GM21737 (cell line): ENCODE measurements at regions not wholly inside any gene's neighbourhood (a gene's known extent, or its start where the extent isn't known, plus 50 kb on each side); places are given as distances from the start of the nearest gene placed in this dataset.

Experiments used
- ATAC-seq: cut with Tn5 transposase; IDR thresholded peaks from one replicate; pipeline ENCODE4 v1.9.1; 2021; ENCODE audit warnings: mild to moderate bottlenecking, moderate library complexity; ENCODE audit not compliant: unreplicated experiment

DNA sequence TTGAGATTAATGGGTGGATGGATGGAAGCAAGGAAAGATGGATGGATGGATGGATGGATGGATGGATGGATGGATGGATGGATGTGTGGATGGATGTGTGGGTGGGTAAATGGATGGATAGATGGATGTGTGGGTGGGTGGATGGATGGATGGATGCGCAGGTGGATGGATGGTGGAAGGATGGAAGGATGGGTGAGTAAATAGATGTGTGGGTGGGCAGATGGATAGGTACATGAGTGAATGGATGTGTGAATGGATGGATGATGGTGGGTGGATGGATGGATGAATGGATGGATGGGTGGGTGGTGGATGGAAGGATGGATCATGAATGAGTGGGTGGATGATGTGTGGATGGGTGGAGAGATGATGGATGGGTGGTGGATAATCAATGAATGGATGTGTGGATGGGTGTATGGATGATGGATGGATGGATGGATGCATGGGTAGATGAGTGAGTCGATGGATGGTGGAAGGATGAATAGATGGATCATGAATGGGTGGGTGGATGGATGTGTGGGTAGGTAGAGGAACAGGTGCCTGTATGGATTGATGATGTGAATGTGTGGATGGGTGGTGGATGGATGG is 375.2 kb downstream of the BRD1 start:
- ATAC-seq: no peak

DNA sequence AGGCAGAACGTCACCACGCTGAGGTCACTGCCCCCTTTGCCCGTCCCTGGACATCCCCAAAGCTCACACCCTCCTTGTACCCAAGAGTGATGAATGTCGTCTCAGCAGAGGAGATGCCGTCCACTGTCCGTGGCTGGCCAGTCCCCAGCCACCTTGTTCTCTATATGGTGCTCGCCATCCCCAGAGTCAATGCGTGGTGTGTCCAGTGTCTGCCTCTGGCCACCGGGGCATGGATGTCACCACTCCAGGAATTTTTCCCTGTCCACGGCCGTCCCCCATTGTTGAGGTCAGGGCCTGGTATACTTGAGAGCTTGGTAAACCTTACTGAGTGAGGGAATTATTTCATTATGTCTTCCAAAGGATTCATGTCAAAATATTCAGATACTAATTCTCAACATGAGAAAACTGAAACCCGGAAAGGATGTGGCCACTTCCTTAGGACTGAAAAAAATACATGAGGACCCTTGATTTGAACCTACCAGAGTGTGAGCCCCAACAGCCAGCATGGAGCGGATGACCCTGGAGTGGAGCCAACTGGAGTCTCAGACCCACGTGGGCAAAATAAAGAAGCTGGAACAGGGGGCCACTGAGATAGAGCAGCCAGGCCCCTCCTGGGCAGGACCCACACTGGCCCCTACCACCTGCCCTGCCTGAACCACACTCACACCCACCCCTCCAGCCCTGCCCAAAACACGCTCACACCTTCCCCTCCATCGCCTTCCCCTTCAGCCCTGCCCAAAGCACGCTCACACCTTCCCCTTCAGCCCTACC is 376.4 kb downstream of the BRD1 start:
- ATAC-seq: no peak

DNA sequence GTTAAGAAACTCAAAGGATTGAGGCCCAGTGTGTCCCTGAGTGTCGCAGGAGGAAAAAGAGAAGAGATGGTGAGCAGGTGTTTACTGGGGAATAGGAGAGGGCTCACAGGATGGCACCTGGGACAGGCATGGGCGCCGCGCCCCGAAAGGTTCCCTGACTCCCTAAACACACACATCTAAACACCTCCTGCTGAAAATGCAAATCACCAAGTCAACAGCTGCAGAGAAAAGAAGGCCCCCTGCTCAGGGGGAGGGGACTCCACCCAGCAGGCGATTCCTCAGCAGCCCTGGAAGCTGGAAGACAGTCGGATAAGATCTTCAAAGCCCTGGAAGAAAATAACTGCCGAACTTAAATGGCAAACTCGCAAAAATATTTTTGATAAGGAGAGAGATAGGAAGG is 377.2 kb downstream of the BRD1 start:
- ATAC-seq: no peak

DNA sequence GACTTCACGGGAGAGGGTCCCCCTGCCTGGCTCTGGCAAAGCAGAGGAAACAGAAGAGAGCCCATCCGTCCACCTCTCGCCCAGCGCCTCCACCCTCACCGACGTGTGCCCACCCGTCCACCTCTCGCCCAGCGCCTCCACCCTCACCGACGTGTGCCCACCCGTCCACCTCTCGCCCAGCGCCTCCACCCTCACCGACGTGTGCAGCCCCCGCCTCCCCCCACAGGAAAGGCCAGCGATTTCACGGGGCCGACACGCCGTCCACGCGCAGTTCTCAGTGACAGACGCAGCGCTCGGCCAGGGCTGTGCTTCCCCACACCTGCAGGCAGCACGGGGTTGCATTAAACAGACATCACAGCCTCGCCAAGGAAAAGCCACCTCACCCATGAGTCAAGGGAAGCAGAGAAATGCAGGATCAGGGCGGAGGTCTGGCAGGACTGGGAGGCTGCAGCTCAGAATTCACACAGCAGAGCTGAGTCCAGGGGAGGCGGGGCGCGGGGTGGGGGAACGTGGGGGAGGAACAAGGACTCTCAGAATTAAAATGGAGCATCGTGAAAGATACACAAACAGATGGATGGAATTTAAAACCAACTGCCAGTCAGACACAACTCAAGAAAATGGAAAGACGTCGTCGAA is 377.7 kb downstream of the BRD1 start:
- ATAC-seq: no peak

DNA sequence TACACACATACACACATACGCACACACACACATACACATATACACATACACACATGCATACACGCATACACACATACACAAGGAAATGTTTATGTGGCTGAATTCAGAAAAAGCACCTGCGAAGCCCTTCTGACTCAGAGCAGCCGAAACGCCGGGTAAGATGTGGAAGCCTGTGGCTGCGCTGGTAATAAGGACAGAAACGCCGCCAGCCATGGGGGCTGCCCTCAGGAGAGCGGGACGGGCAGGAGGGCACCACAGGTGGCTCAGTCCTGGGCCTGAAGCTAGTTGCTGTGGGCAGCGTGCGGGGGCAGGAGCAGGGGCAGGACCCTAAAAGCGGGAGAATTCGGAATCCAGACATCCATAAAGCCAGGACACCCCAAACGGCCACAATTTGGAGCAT is 378.3 kb downstream of the BRD1 start:
- ATAC-seq: no peak

DNA sequence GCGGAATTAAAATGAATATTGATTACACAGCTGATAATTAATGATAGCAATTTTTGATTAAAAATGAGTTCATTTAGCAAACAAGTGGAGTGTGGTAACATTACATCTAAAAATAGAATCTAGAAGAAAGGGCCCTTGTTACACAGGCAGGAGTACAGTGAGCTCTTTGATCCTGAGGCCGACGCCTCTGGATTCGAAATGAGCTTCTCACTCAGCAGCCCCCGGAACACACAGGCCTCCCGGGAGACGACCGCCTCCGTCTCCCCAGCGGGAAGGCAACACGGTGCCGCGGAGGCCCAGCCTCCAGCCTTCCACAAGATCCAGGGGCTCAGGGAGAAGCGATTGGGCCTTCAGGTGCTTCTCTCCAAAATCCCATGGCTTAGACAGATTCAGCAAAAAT is 379.1 kb downstream of the BRD1 start:
- ATAC-seq: no peak

DNA sequence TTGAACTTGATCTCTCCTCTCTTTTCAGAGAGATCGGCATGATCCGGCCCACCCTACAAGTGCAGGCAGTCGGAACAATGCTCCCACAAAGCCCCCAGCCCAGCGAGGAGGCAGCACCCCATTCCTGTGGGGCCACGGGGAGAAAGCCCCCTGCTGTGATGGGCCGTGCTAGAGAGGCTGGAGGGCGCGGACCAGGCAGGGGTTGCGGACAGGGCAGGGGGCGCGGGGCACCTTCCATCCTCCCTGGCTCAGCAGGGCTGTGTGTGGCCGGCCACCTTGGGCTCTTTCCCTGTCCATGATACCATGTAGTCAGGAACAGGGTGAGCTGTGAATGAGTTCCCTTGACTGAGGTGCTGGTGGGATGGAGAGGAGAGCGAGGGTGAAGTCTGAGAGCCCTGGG is 379.8 kb downstream of the BRD1 start:
- ATAC-seq: no peak

DNA sequence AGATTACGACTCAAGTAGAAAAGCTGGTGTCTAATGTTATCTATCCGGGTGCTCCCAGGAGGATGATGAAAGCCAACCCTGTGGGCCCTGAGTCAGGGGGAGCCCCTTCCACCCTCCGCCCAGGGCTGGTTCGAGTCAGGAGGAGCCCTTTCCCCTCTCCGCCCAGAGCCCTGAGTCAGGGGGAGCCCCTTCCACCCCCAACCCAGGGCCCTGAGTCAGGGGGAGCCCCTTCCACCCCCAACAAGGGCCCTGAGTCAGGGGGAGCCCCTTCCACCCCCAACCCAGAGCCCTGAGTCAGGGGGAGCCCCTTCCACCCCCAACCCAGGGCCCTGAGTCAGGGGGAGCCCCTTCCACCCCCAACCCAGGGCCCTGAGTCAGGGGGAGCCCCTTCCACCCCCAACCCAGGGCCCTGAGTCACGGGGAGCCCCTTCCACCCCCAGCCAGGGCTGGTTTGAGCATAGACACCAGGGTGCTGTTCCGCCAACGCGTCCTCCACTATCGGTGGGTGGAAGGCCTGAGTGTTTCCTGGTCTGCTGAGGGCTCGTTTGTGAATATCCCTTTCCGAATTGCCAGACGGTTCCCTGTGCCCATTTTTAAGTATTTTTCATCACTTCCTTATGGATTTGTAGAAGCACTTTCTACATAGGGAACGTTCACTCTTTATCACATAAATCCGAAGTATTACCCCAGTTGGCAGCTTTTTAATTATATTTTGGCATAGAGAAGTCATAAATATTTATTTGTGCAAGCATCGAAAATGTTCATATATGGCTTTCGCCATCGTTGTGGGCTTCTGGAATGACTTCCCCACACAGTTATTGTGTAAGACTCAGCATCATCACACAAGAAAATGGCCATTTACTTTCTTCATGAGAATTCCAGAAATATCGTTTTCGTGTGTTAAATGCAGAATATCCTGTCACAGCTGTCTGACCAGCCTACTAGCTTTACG is 380.6 kb downstream of the BRD1 start:
- ATAC-seq: no peak

DNA sequence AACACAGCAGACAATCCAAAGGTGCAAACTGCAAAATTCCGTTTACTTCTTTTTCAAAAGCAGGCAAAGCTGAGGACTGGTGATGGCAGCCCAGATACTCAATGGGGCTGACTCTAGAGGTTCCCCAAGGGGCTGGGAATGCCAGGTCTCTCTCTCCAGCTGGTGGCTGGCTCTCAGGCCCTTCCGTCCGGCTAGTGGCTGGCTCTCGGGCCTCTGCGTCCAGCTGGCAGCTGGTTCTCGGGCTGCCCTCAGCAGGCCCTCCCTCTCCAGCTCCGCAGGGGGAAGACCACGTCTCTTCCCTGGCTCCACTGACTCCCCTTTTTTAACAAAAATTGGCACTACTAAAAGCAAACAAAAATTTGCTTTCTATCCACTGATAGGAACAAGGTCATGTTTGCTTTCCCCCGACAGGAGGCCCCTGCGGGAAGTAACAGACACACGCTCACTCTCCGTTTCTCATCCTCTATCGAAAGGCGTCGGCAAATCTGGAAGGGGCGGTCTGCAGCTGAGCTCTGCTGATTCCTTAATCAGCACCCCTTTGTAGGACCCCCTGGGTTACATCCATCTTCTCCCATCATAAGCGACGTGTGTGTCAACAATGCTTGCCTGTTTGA is 381.4 kb downstream of the BRD1 start:
- ATAC-seq: no peak

DNA sequence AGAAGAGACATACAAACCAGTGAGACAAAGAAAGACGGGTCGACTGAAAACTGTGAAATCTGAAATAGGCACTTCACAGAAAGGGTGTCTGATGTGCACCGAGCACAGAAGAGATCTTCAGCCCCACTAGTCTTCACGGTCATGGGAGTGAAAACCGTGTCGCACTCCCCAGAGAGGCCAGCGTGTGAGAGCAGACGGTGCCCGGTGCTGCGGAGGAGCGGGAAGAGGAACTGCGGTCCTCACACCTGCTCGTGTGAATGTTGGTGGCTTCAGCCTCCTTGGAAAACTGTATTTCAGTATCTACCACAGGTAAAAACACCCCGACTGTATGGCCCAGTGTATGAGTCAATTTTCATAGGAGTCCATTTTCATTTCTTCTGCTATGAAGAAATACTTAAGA is 382.9 kb downstream of the BRD1 start:
- no peak for ATAC-seq

DNA sequence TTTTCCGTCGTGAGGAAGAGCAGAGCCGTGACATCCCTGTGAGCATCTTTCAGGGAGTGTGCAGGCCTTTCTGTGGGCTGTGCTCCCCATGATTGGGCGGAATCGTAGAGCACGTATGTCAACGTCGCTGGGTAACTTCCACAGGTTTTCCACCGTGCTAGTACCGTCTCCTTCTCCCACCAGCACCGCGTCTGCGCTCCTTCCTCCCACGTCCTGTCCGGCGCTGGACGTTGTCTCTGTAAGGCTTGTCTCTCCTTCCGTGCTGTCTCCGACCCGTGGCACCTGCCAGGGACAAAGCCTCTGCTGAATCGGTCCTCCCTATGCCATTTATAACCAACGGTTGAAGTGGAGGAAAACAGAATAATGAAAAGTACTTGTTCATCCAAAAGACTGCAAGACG is 386.7 kb downstream of the BRD1 start:
- ATAC-seq: no peak

DNA sequence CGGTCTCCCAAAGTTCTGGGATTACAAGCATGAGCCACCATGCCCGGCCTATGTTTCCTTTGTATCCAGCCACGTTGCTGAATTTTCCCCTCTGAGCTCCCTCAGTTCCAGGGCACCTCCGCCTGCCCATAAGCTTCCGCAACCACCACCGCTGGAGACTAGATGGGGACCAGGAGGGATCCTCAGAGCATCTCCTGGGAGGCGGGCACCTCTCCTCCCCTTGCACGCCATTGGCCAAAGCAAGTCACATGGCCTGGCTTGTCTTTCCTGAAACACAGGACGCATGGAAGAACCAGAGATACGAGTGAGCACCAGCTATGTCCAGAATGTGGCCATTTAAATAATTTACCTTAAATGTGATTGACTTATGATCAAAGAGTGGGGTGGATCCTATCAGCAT is 388.3 kb downstream of the BRD1 start:
- no peak for ATAC-seq

DNA sequence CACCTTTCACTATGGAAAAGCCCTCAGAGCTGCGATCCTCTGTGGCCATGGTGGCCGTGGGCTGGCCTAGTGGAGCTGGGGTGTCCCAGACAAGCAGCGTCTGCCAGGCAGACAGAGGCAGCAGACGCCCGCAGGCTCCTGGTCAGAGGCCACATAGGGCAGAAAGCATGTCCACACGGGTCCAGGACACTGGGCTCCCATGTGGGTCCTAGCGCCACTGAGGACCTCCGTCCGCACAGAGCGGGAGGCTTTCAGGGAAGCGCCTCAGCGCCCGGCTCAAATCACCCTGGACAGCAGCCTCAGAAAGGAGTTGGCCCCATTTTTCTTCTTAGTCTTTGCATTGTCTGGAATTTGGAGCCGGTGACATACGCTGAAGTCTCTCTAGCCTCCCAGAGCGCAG is 389.7 kb downstream of the BRD1 start:
- no peak for ATAC-seq

DNA sequence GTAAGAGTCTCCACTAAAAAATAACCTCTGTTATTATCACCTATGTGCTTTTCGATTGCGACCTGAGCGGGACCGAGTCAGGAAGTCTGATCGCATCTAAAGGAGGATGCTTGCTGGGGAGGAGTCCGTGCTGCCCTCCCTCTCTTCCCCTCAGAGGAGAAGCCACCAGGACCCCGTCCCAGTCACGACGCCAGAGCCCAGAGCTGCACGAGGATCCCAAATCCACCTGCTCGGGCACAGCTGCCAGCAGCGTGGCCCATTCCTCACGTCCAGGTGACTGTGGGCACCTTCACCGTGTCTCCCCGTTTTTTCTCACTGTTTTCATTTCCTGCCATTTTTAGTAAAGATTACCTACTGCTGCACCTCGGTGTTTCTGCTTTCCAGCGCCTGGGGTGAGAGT is 390.3 kb downstream of the BRD1 start:
- no peak for ATAC-seq

DNA sequence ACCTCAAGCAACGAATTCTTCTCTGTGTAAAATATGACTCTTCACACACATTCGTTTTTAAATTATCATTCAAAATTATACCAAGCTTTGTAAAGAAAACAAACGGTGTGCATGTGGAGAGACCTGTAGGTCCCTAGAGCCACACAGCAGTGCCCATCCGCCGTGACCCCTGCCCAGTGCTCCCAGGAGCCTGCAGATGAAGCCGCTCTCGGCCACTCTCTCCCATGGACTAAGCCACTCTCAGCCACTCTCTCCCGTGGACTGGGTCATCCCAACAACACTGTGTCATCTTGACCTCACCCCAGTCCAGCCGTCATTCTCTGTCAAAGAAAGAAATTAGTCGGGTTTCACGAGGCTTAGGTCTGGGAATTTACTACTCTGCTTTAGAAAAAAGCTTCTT is 391.6 kb downstream of the BRD1 start:
- ATAC-seq: no peak

DNA sequence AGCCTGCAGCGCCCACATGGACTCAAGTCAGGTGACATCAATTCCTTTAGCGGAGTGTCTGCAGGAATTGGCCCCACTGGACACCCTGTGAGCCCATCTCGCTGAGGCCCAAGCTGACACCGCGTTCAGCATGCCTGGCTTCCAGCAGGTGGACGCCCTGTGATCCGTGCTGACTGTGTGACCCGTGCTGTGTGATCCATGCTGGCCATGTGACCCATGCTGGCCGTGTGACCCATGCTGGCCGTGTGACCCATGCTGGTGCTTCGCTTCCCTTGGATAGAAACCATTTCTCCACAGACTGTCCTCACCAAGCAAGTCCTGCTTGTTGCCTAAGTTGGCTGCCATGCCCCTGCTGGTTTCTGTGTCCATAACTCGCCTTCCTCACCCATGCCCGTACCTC is 392.1 kb downstream of the BRD1 start:
- no peak for ATAC-seq

DNA sequence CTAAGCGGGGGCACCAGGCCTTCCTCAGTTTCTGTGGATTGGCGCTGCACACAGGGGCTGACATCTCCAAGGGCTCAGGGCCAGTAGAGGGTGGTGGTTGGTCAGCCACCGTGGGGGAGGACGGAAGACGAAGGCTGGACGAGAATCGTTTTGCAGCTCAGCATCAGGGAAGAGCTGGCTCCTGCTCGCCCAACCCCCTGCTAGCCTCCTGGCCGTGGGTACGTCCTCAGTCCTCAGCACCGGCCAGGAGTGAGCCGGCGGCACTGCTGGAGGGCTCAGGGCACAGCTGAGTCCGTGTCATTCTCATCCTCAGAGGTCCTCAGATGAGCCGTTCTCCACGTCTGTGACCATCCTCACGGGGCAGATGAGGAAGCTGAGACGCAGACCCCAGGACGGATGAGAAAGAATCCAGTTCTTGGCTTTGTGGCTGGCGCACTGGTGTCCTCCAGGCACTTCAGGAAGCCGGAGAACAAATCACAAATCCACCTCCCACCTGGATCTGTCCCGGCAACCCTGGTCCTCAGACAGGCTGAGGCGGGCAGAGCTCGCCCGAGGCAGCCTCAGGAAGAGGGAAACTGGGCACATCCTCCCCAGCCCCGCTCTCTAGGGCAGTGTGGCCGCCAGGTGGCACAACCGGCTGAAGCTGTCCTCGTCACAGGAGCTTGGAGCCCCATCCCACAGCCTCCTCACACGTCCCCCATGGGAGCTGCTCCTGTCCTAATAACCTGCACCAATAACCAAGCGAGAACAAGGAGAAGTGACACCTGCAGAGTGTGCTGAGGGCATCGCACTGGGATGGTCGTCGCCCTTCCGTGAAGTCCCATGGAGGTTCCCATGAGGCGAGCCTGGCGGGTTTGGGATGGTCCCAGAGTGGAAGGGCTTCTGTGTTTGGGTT is 393.7 kb downstream of the BRD1 start:
- no peak for ATAC-seq

DNA sequence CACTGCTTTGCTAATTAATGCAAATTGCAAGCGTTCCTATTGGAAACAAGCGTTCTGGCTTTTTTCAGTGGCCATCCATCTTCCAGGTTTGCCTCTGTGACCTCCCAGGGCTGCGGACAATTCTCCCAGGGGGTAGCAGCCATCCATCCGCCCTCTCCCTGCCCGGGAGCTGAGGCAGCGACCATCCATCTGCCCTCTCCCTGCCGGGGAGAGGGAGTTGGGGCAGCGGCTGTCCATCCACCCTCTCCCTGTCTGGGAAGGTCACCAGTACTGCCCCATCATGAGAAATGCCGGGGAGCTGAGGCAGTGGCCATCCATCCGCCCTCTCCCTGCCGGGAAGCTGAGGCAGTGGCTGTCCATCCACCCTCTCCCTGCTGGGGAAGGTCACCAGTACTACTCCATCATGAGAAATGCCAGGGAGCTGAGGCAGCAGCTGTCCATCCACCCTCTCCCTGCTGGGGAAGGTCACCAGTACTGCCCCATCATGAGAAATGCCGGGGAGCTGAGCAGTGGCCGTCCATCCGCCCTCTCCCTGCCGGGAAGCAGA is 394.7 kb downstream of the BRD1 start:
- ATAC-seq: no peak

DNA sequence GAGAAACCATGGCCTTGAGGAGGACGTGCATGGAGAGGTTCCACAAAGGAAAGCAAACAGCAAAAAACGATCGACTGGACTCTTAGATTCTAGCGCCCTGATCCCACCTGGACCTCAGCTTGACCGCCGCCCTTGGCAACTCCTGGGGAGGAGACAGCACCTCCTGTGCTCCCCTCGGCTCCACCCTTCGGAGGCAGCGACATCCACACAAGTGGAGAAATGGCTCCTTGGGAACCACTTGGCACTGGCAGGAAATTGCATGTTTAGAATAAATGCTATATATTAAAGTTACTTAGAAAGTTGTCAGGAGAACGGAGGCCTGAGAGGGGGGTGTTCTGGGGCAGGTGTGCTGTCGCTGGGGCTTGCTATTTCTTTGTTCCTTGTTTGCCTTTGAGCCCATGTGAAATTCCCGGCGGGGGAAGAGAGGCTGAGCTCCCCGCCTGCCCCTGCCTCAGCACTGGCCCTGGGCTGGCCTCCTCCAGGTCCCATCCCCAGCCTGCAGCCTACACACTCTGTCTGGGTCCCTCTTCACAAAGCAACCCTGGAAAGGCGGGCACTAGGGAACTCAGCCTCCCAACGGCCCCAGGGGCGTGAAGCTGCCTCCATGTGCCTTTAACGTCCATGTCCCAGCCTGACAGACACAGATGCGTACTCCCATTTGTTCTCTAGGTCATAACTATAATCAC is 395.3 kb downstream of the BRD1 start:
- no peak for ATAC-seq
